Lung (tissue), 11 donors: ENCODE measurements at regions not wholly inside any gene's neighbourhood (a gene's known extent, or its start where the extent isn't known, plus 50 kb on each side); places are given as distances from the start of the nearest gene placed in this dataset.

ENCODE experiments used
- ATAC-seq: fragments of 200-7000 bp; cut with Tn5 transposase; one replicate; pipeline ENCODE4 v1.9.1; 2020; ENCODE audit warnings: moderate number of reproducible peaks; ENCODE audit not compliant: insufficient read depth, low FRiP score
- DNase-seq, 3 donors: peaks; one replicate each; pipeline ENCODE4 v3.0.0-alpha.2; 2013 to 2017
- H3K27ac ChIP-seq, 2 donors: one replicate each; pipeline ENCODE4 v1.5.1; 2013; ENCODE audit warnings: mild to moderate bottlenecking in 2 of 2, moderate library complexity in 2 of 2, control low read depth in 1 of 2, inconsistent platforms in 1 of 2, low read depth in 1 of 2, low read length in 1 of 2
- H3K27me3 ChIP-seq, 3 donors: one replicate each; pipeline ENCODE4 v1.5.1; 2013; ENCODE audit warnings: low read length in 2 of 3; ENCODE audit not compliant: control insufficient read depth in 3 of 3, insufficient read depth in 3 of 3
- H3K36me3 ChIP-seq, 4 donors: one replicate each; pipeline ENCODE4 v1.5.1; 2013; ENCODE audit warnings: low read length in 4 of 4, mild to moderate bottlenecking in 1 of 4, moderate library complexity in 1 of 4; ENCODE audit not compliant: control insufficient read depth in 4 of 4, insufficient read depth in 4 of 4
- H3K4me1 ChIP-seq, 5 donors: one replicate each; pipeline ENCODE4 v1.5.1; 2013; ENCODE audit warnings: low read length in 5 of 5, mild to moderate bottlenecking in 2 of 5, moderate library complexity in 1 of 5; ENCODE audit not compliant: control insufficient read depth in 5 of 5, insufficient read depth in 5 of 5
- H3K4me3 ChIP-seq: one replicate; pipeline ENCODE4 v1.5.1; 2013; ENCODE audit warnings: mild to moderate bottlenecking, control low read depth, moderate library complexity
- H3K9ac ChIP-seq, 2 donors: one replicate each; pipeline ENCODE4 v1.5.1; 2013; ENCODE audit warnings: low read length in 2 of 2, control low read depth in 1 of 2; ENCODE audit not compliant: insufficient read depth in 1 of 2
- H3K9me3 ChIP-seq, 4 donors: one replicate each; pipeline ENCODE4 v1.5.1; 2013; ENCODE audit warnings: low read length in 3 of 4, mild to moderate bottlenecking in 1 of 4, moderate library complexity in 1 of 4; ENCODE audit not compliant: control insufficient read depth in 4 of 4, insufficient read depth in 3 of 4
- CTCF ChIP-seq: IDR thresholded peaks from 2 replicates; pipeline ENCODE4 v1.5.1; 2012; ENCODE audit warnings: mild to moderate bottlenecking; ENCODE audit errors: control extremely low read depth, extremely low read depth
- WGBS, 2 donors: extraction: QIAGEN DNeasy Blood & Tissue Kit; methylation state at CpG; one replicate each; pipeline ENCODE4 v1.1.7; 2013; 5-methylcytosine and 5-hydroxymethylcytosine counted together
- donor health status: control.
- donor health status: control.
- donor health status: Bipolar disorder and iron deficiency.
- donor health status: healthy.
- donor health status: DM: yes; HTN: yes; CAD: no.

GRCh38 chr14:104343690-104344640 lies 205.6 kb downstream of the KIF26A start:
- 72 to 75% methylated on average over 11 of the region's 11 CpGs for WGBS, 2 donors
- no peak overlapping the region for H3K4me3 ChIP-seq
- H3K4me1 ChIP-seq = peaks cover 0 to 13% (median 3%) of the 10 kb centered on the region in 5 donors
- peaks cover 0 to 10% (median 0%) of the 10 kb centered on the region in 4 donors for H3K9me3 ChIP-seq
- ATAC-seq = no peak
- peaks cover 0 to 3% (median 2%) of the 10 kb centered on the region in 3 donors for H3K27me3 ChIP-seq
- H3K27ac ChIP-seq = no peak overlapping the region
- peak in 1 of 3 donors; percentile 12 for DNase-seq
- no peaks in the 10 kb centered on the region for H3K36me3 ChIP-seq
- H3K9ac ChIP-seq = no peak overlapping the region
- no peak for TF ChIP-seq CTCF

GRCh38 chr14:104344818-104345620 lies 206.6 kb downstream of the KIF26A start:
- Histone ChIP-seq H3K4me1 (peaks cover 0 to 19% (median 5%) of the 10 kb centered on the region in 5 donors), H3K9ac (no peak overlapping the region), H3K27me3 (peaks cover 0 to 2% (median 0%) of the 10 kb centered on the region in 3 donors), H3K36me3 (no peaks in the 10 kb centered on the region), H3K27ac (no peak overlapping the region), H3K9me3 (peaks cover 0 to 10% (median 0%) of the 10 kb centered on the region in 4 donors), H3K4me3 (no peak overlapping the region)
- 68 to 79% methylated on average over 11 of the region's 11 CpGs for WGBS, 2 donors
- ATAC-seq (no peak), DNase-seq (no peak)
- no peak for TF ChIP-seq CTCF

- no peaks in the 10 kb centered on the region for H3K36me3 ChIP-seq
- peaks cover 0 to 10% (median 0%) of the 10 kb centered on the region in 4 donors for H3K9me3 ChIP-seq
- peaks cover 0 to 27% (median 8%) of the 10 kb centered on the region in 5 donors for H3K4me1 ChIP-seq
- no peak overlapping the region for H3K4me3 ChIP-seq
- no peak for TF ChIP-seq CTCF
- DNase-seq (no peak), ATAC-seq (no peak)
- H3K9ac ChIP-seq = no peak overlapping the region
- no peak overlapping the region for H3K27ac ChIP-seq
- peaks cover 0 to 2% (median 0%) of the 10 kb centered on the region in 3 donors for H3K27me3 ChIP-seq
- 88 to 92% methylated on average over 20 of the region's 20 CpGs for WGBS, 2 donors
Observed at GRCh38 chr14:104345621-104346462, 207.5 kb downstream of the KIF26A start.
